ENCODE measurements at regions not wholly inside any gene's neighbourhood (a gene's known extent, or its start where the extent isn't known, plus 50 kb on each side); places are given as distances from the start of the nearest gene placed in this dataset.

DNA sequence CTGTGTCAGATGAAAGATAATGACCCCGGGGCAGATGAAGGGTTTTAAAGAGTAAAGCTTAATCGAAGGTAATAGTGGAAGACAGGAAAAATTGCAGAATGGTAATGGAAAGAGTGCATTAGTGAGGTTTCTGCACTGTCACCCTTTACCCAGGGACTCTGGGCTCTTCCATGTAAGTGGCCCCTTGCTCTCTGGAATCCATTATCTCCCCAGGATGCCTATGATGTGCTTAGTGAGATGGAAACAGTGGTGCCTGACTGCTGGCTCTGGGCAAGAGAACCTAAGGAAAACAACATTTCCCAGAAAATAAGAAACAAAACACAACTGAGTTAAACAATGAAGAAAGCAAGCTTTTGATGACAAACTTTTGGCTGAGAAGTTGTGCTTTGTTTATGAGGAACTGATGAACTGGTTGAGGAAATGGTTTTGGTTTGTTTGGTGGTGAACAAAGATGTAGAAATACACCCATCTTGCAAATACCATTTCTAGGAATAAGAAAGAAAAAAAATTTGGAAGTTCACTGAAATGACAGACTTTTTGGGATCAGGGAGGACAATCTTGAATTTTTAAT, 119.9 kb upstream of the RASGRP1 start:
- in situ Hi-C loops (cut with HindIII; ENCODE audit: low pct_ligation_motif_present, low sequenced_read_pairs): loop anchor here (25.0 kb wide), 1 partner anchor 697 kb away; no protein-coding TSS in a partner anchor
- H3K27ac ChIP-seq: no peak overlapping the region
- no peaks in the 10 kb centered on the region for H3K27me3 ChIP-seq (replicated peaks)
- DNase-seq: no peak
- no peak overlapping the region for H3K4me3 ChIP-seq (ENCODE audit: low read depth, low read length)
- H3K36me3 ChIP-seq (replicated peaks): no peaks in the 10 kb centered on the region
- TF ChIP-seq, protein P1, sequence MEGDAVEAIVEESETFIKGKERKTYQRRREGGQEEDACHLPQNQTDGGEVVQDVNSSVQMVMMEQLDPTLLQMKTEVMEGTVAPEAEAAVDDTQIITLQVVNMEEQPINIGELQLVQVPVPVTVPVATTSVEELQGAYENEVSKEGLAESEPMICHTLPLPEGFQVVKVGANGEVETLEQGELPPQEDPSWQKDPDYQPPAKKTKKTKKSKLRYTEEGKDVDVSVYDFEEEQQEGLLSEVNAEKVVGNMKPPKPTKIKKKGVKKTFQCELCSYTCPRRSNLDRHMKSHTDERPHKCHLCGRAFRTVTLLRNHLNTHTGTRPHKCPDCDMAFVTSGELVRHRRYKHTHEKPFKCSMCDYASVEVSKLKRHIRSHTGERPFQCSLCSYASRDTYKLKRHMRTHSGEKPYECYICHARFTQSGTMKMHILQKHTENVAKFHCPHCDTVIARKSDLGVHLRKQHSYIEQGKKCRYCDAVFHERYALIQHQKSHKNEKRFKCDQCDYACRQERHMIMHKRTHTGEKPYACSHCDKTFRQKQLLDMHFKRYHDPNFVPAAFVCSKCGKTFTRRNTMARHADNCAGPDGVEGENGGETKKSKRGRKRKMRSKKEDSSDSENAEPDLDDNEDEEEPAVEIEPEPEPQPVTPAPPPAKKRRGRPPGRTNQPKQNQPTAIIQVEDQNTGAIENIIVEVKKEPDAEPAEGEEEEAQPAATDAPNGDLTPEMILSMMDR (IDR thresholded peaks at IDR 0.05; ENCODE audit: low read depth, low read length, missing control alignments): no peak

- Histone ChIP-seq H3K36me3 (replicated peaks) (no peaks in the 10 kb centered on the region), H3K4me3 (ENCODE audit: low read depth, low read length) (no peak overlapping the region), H3K27me3 (replicated peaks) (no peaks in the 10 kb centered on the region), H3K27ac (no peak overlapping the region)
- in situ Hi-C loops (cut with HindIII; ENCODE audit: low pct_ligation_motif_present, low sequenced_read_pairs): loop anchor here (25.0 kb wide), 1 partner anchor 699 kb away; no protein-coding TSS in a partner anchor
- TF ChIP-seq, protein P1 (IDR thresholded peaks at IDR 0.05; ENCODE audit: low read depth, low read length, missing control alignments): no peak
- no peak for DNase-seq
Observed at GRCh38 chr15:38685686-38686339, 121.2 kb upstream of the RASGRP1 start.

DNA sequence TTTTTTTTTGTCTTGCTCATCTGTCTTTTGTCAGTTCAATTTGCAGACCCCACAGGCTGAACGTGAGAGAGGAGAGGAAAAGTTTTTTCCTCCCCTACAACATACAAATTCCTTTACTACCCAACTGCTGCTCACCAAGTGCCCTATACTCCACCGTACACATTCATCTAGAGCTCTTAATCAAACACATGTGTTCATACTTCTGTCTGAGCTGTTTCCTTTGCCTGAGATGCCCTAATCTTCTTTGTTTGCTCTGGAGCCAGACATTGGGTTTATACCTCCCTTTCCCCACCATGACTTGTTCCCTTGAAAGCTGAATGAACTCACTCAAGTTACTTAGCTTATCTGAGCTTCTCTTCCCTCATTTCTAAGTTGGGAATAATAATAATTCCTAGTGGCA, 122.7 kb upstream of the RASGRP1 start:
- Histone ChIP-seq H3K27me3 (replicated peaks) (no peaks in the 10 kb centered on the region), H3K4me3 (ENCODE audit: low read depth, low read length) (no peak overlapping the region), H3K27ac (no peak overlapping the region), H3K36me3 (replicated peaks) (no peaks in the 10 kb centered on the region)
- TF ChIP-seq, protein P1 (IDR thresholded peaks at IDR 0.05; ENCODE audit: low read depth, low read length, missing control alignments): no peak
- no peak for DNase-seq
- in situ Hi-C loops (cut with HindIII; ENCODE audit: low pct_ligation_motif_present, low sequenced_read_pairs): loop anchor here (25.0 kb wide), 1 partner anchor 700 kb away; no protein-coding TSS in a partner anchor

DNA sequence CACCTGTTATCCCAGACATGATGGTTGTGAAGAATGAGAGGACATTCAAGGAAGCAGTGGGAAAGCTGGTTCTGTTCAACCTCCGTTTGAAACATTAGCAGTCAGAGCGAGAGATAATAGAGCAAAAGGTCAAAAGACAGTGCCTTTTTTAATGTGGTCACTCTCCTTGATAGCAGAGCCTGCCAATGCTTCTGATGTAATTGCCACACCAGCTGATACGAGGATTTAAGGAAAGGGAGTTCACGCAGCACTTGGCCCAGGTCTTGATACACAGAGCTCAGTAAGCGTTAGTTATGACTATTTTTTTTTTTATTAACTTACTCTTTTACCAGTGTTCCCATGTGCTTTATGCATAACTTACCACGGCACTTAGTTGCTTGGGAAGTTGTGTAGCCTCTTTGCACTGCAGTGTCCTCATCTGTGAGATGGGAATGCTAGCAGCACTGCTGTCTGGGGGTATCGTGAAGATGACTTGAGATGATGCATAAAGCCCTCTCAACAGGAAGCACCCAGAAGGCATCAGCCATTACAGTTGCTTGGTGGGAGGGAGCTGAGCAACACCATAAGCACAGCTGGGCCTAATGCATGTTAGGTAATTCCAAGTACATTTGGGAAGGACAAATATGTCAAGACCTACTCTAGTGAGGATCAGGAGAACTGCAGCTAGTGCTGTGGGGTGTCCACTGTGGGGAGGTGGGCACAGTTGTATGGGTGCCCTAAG, 123.3 kb upstream of the RASGRP1 start:
- TF ChIP-seq, protein P1 (IDR thresholded peaks at IDR 0.05; ENCODE audit: low read depth, low read length, missing control alignments): no peak
- Histone ChIP-seq H3K36me3 (replicated peaks) (no peaks in the 10 kb centered on the region), H3K27ac (no peak overlapping the region), H3K4me3 (ENCODE audit: low read depth, low read length) (no peak overlapping the region), H3K27me3 (replicated peaks) (no peaks in the 10 kb centered on the region)
- in situ Hi-C loops (cut with HindIII; ENCODE audit: low pct_ligation_motif_present, low sequenced_read_pairs): loop anchor here (25.0 kb wide), 1 partner anchor 701 kb away; no protein-coding TSS in a partner anchor
- DNase-seq: no peak

- no peak for DNase-seq
- Histone ChIP-seq H3K27ac (no peak overlapping the region), H3K4me3 (ENCODE audit: low read depth, low read length) (no peak overlapping the region), H3K27me3 (replicated peaks) (no peaks in the 10 kb centered on the region), H3K36me3 (replicated peaks) (no peaks in the 10 kb centered on the region)
- TF ChIP-seq, protein P1 (IDR thresholded peaks at IDR 0.05; ENCODE audit: low read depth, low read length, missing control alignments): no peak
- in situ Hi-C loops (cut with HindIII; ENCODE audit: low pct_ligation_motif_present, low sequenced_read_pairs): loop anchor here (25.0 kb wide), 1 partner anchor 701 kb away; no protein-coding TSS in a partner anchor
Observed at GRCh38 chr15:38688761-38689160, 124.1 kb upstream of the RASGRP1 start.

Measured in brain microvascular endothelial cell (primary cell).